ENCODE measurements at regions not wholly inside any gene's neighbourhood (a gene's known extent, or its start where the extent isn't known, plus 50 kb on each side); places are given as distances from the start of the nearest gene placed in this dataset.
"Not testable (repeated sequence)": the region's sequence is repeated elsewhere in the genome, so short reads cannot be mapped to it uniquely, and the experiment has no call there.

DNA sequence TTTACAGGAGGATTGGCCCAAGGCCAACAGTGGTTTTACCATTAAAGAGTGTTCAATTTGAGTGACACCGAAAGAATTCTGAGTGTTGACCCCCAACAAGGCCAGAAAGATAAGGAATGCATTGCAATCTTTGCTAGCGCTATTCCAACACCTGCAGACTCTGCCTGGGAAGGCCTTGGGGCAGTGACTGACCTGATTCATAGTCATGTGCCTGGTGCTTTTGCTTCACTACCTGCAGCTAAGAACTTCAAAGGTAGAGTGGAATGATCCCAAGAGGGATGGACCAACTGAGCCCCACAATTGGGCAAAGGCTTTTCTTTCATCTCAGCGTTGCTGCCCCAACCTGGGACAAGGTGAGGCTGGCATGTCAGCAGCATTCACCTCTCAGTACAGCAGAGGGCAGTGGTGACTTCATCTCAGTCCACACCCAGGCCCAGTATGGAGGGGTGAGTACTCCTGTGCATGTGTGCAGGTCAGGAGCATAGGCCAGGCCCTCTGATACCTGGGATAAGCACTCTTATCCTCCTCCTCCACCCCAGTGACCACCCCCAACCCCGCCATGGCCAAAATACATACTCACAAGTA lies 149.6 kb upstream of the GNAO1 start:
- no peak for DNase-seq (ENCODE audit: low read depth, low spot score)
- no peak overlapping the region for H3K4me3 ChIP-seq (ENCODE audit: low read length)

DNA sequence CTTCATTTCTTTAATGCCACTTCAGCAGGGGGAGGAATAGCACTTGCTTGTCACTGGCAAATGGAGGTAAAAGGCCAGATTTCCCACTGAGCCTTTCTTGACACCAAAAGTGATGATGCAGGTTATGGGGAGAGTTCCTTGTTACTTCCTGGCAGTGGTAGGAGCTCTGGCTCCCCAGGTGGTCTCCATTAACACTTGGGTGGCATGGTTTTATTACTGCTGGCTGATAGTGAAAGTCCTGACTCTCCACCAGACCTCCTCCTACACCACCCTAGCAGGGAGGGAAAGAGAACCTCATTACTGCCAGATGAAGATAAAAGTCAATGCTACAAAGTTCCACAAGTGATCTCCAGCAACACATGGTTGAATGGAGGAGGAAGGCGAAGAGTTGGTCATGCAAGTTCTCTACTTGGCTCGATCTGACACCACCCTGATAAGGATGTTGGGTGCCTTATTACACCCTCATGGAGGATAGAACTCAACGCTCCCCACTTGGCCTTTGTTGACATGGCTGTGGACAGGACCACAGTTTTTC lies 152.7 kb upstream of the GNAO1 start:
- no peak for DNase-seq (ENCODE audit: low read depth, low spot score)
- no peak overlapping the region for H3K4me3 ChIP-seq (ENCODE audit: low read length)

DNA sequence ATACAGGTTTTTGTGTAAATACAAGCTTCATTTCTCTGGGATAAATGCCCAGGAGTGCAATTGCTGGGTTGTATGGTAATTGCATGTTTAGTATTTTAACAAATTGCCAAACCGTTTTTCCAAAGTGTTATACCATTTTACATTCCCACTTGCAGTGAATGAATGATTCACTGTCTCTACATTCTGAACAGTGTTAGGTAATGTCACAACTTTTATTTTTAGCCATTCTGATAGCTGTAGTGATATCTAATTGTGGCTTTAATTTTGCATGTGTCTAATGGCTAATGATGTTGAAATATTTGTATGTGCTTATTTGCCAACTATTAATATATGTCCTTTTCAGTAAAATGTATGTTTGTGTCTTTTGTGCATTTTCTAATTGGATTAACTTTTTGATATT lies 156.9 kb upstream of the CES5A start:
- no peak overlapping the region for H3K4me3 ChIP-seq (ENCODE audit: low read length)
- no peak for DNase-seq (ENCODE audit: low read depth, low spot score)

DNA sequence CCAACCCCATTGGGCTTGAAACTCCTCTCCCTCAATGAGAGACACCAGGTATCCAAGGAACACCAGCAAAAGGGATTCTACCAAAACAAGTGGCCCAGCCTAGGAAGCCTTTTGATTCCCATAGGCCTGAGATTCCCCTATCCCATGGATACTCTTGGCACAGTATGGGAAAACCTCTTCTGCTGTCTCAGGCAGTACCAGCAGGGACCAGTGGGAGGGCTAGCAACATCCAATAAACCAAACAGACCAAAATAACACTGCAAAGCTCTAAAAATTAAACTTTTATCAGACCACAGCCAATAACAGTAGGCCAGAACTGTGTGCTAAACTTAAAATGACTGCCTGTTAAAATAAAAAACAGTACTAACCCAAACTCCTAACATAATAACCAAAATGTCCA lies 153.9 kb upstream of the CES5A start:
- DNase-seq (ENCODE audit: low read depth, low spot score) = no peak
- H3K4me3 ChIP-seq (ENCODE audit: low read length) = no peak overlapping the region

DNA sequence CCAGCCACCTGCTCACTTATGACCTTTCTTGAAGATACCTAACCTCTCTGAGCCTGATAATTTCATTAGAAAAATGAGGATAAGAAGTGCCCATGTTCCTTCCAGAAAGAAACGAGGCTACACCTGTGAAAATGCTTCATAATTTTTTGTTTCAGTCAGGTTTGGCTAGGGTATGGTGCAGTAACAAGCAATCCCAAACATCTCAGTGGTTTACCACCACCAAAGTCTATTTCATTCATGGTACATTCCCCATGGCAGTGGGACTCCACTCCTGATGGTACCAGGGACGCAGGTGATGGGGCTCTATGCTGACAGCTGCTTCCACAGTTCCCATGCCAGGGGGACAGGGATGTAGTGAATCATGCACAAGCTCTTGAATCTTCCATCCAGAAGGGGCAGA lies 147.6 kb upstream of the CES5A start:
- no peak for DNase-seq (ENCODE audit: low read depth, low spot score)
- H3K4me3 ChIP-seq (ENCODE audit: low read length) = no peak overlapping the region

DNA sequence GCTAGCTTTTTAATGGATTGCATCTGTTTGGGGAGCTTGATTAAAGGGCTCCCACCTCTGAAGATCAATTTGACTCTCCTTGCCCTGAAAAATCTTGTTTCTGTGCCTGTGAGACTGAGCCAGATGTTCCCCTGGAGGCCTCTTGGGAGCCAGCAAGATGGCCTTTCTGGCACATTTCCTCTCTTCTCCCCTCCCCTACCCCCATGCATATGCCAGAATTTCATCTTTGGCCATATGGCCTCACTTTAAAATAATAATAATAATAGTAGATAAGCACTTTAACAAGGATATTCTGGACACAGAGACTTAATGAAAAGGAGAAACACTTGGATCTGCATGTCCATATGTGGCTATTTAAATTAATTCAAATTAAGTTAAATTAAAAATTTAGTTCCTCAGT lies 144.1 kb upstream of the CES5A start:
- H3K4me3 ChIP-seq (ENCODE audit: low read length) = no peak overlapping the region
- no peak for DNase-seq (ENCODE audit: low read depth, low spot score)

DNA sequence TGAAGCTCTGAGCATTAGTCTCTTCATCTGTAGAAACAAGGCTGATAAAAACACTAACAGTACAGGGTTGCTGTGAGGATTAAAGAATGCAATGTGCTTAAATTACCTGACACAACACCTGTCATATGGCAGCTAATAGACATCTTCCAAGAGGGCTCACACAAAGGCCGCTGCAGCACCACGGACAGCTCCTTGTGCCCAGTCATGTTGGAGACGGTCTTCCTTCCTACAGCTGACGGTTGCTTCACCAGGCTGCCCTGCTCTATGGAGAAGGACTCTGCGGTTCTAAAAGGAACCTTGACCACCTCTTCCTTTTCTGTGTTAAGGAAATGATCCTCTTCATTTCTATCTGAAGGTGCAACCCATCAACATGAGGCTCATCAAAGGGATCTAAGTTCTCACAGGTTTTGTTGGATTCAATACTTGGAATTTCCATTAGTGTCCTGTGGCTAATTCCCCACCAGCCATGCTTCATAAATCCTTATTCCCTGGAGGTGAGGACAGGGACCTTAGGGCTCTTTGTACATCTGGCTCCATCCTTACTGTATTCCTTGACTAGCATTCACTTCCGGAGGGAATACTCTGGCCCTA lies 138.9 kb upstream of the CES5A start:
- DNase-seq (ENCODE audit: low read depth, low spot score) = peak; percentile 45
- no peak overlapping the region for H3K4me3 ChIP-seq (ENCODE audit: low read length)

DNA sequence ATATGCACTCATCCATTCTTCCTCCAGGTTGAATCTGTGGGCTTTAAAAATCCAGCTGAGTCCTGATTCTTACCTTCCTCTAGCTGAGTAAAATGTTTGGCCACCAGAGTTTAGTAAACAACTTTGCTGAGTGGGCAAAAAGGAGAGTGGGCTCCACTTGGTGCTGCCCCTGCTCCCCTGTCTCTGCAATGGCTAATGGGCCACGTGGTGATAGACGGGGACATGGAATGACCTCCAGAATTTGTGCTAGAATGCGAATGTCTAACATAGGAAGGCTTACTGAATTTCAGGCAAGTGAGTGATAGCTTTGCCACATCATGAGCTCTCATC lies 137.3 kb upstream of the CES5A start:
- no peak for DNase-seq (ENCODE audit: low read depth, low spot score)
- H3K4me3 ChIP-seq (ENCODE audit: low read length) = no peak overlapping the region

DNA sequence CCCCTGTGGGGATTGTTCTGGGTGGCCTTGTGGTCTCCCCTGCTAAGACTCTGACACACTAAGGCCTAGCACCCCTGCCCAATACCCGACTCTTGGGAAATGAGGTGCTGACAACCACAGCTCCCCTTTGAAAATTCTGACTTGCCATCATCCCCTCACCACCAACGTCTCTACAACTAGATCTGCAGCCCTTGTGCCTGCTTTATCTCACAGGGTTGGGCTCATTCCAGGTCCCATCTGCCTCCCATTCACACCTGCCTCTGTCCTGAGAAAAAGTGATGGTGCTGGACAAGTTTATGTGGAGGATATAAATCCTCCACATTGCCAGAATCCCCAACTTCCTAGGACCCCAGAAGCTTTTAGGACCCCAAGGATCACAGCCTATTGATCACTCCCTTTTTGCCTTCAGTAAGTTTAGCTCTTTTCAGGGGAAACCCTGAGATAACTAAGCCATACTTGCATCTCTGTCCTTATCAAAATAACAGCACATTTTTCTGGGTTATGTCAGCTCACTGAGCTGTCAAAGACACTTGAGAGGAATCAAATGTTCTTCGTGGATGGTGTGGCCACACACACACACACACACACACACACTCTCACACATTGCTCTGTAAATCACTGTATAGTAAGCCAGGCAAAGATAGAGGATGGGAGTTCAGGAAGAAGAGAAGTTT lies 136.8 kb upstream of the CES5A start:
- H3K4me3 ChIP-seq (ENCODE audit: low read length) = no peak overlapping the region
- no peak for DNase-seq (ENCODE audit: low read depth, low spot score)

DNA sequence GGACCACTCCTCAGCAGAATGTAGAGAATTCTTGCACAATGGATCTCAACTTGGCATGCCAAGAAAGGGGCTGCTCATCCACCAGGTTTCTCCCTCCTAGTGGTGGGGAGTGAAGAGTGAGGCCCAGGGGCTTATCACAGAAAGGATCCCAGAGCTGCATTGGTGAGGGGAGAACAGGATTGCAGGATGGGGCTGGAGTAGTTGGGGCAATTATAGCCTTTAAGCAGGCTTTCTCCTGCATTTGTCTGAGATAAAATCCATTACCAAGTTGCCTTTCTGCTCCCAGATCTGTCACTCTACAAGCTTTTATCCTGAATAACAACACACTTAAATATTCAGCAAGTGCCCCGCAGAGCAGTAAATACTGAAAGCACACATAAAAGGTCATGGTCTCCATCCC lies 130.8 kb upstream of the CES5A start:
- H3K4me3 ChIP-seq (ENCODE audit: low read length) = no peak overlapping the region
- DNase-seq (ENCODE audit: low read depth, low spot score) = no peak

DNA sequence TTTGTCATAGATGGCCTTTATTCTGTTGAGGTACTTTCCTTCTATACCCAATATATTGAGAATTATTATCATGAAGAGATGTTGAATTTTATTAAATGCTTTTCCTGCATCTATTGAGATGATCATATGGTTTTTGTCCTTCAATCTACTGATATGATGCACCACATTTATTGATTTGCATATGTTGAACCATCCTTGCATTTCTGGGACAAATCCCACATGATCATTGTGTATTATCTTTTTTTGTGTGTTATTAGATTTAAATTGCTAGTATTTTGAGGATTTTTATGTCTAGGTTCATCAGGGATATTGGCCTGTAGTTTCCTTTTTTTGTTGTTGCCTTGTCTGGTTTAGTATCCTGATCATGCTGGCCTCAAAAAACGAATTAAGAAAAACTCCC lies 124.5 kb upstream of the CES5A start:
- H3K4me3 ChIP-seq (ENCODE audit: low read length) = no peak overlapping the region

DNA sequence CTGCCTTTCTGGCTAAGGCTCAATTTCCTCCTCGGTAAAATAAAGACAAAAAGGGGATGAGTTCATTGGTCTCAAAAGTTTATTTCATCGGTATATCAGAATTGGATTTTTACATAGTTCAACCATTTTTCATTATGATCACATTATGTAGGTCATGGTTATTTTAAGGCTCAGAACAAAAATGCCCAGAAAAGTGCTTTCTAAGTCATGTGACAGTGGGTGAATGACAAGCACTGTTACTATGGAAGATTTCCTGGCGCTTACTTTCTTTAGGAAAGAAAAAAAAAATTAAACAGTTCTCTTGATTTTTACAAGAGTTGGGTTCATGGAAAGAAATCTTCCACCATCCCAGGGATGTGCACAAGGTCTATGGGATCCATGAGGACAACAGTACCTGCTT lies 117.9 kb upstream of the CES5A start:
- H3K4me3 ChIP-seq (ENCODE audit: low read length) = no peak overlapping the region

More for the DNA sequence above, 124.5 kb upstream of the CES5A start:
- DNase-seq (ENCODE audit: low read depth, low spot score) = no peak

DNA sequence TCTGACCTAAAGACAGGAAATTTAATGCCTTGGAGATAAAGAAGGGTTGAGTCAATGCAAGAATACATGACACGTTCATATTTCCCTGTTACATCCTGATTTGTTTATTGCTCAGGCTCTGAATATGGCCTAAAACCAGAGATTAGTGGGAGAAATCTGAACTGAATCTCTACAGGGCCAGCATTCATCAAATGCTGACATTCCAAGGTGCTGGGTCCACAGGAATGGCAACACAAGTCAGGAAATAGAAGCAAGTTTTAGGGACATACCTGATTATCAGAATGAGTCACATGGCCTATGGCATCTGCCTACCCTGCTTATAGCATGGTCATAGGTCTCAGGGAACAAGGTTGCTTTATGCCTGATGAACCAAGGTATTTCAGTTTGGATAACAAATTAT lies 117.4 kb upstream of the CES5A start:
- H3K4me3 ChIP-seq (ENCODE audit: low read length) = no peak overlapping the region
- no peak for DNase-seq (ENCODE audit: low read depth, low spot score)

More for the DNA sequence above, 117.9 kb upstream of the CES5A start:
- no peak for DNase-seq (ENCODE audit: low read depth, low spot score)

DNA sequence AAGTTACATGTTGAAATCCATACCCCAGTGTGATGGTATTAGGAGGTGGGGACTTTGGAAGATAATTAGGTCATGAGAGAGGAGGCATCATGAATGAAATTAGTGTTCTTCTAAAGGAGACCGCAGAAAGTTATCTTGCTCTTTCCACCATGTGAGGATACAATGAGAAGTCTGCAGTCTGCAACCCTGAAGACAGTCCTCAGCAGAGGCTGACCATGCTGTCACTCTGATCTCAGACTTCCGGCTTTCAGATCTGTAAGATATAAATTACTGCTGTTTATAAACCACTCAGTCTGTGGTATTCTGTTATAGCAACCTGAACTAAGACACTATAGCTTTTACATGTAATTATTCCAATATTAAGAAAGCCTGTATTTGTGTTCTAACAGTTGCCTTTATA lies 116.7 kb upstream of the CES5A start:
- no peak overlapping the region for H3K4me3 ChIP-seq (ENCODE audit: low read length)
- no peak for DNase-seq (ENCODE audit: low read depth, low spot score)

DNA sequence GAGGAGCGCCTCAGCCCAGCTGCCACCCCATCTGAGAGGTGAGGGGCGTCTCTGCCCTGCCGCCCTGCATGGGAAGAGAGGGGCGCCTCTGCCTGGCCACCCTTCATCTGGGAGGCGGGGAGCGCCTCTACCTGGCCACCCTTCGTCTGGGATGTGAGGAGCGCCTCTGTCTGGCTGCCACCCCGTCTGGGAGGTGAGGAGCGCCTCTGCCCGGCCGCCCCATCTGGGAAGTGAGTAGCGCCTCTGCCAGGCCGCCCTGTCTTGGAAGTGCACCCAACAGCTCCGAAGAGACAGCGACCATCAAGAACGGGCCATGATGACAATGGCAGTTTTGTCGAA lies 114.4 kb upstream of the CES5A start:
- H3K4me3 ChIP-seq (ENCODE audit: low read length) = no peak overlapping the region
- no peak for DNase-seq (ENCODE audit: low read depth, low spot score)

DNA sequence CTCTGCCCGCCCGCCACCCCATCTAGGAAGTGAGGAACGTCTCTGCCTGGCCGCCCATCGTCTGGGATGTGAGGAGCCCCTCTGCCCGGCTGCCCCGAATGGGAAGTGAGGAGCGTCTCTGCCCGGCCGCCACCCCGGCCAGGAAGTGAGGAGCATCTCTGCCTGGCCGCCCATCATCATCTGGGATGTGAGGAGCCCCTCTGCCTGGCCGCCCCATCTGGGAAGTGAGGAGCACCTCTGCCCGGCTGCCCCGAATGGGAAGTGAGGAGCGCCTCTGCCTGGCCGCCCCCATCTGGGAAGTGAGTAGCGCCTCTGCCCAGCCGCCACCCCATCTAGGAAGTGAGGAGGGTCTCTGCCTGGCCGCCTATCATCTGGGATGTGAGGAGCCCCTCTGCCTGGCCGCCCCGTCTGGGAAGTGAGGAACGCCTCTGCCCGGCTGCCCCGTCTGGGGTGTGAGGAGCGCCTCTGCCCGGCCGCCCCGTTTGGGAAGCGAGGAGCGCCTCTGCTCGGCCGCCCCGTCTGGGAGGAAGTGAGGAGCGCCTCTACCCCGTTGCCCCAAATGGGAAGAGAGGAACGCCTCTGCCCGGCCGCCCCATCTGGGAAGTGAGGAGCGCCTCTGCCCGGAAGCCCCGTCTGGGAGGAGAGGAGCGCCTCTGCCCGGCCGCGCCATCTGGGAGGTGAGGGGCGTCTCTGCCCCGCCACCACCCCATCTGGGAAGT lies 113.8 kb upstream of the CES5A start:
- not testable (repeated sequence) for DNase-seq (ENCODE audit: low read depth, low spot score); H3K4me3 ChIP-seq (ENCODE audit: low read length)

DNA sequence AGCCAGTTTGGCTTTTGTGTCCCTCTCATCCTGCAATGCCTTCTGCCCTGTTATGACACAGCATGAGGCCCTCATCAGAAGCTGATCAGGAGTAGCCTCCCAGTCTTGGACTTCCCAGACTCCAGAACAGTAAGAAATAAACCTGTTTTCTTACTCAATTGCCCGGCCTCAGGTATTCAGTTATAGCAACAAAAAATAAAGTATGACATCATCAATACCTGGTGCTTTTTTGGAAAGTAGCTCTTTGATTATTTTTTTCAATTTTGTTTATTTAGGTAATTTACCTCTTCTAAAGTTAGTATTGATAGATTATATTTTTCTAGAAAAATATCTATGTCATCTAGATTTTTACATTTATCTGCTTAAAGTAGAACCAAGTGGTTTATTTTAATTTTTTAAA lies 112.8 kb upstream of the CES5A start:
- DNase-seq (ENCODE audit: low read depth, low spot score) = no peak
- H3K4me3 ChIP-seq (ENCODE audit: low read length) = no peak overlapping the region

DNA sequence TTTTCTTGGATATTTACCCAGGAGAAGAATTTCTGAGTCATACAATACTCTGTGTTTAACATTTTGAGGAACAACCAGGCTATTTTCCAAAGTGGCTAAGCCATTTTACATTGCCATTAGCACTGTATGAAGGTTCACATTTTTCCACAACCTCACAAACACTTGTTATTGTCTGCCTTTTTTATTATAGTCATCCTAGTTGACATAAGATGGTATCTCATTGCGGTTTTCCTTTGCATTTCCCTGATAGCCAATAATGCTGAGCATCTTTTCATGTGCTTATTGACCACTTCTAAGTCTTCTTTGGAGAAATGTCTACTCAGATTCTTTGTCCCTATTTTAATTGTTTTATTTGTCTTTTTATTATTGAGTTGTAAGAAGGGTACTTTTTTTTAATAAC lies 107.4 kb upstream of the CES5A start:
- no peak for DNase-seq (ENCODE audit: low read depth, low spot score)
- H3K4me3 ChIP-seq (ENCODE audit: low read length) = no peak overlapping the region

DNA sequence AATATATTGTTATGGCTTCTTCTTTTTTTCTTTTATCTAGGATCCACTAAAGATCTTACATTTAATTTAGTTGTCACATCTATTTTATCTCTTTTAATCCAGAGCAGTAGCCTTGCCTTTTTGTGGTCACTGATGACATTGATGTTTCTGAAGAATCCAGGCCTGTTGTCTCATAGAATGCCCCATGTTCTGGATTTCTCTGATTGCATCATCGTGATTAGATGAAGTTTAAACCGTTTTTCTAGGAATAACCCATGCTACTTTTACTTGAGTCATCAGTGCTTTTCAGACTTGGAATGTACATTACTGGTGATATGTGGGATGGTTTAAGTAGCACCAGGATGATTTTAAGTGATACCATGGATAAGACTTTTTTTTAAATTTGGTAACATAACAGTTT lies 106.4 kb upstream of the CES5A start:
- no peak overlapping the region for H3K4me3 ChIP-seq (ENCODE audit: low read length)
- no peak for DNase-seq (ENCODE audit: low read depth, low spot score)

DNA sequence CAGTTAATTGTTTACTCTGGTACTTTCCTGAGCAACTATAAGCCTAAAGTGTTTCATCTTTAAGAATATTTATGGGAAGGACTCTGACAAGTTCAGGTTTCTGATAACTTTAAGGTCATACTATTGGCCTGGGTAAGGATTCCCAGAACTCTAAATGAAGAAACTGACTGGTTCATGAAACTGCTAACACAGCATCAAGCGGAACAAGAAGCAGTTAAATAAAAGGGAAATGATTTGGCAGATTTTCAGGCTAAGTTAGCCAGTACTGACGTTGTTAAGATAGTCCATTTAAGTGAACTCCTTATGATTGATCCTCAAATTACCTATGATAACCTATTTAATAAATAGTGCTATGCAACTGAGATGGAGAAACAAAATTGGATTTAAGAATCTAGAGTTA lies 101.6 kb upstream of the CES5A start:
- no peak overlapping the region for H3K4me3 ChIP-seq (ENCODE audit: low read length)
- DNase-seq (ENCODE audit: low read depth, low spot score) = no peak
